B cell (primary cell): ENCODE measurements at regions not wholly inside any gene's neighbourhood (a gene's known extent, or its start where the extent isn't known, plus 50 kb on each side); places are given as distances from the start of the nearest gene placed in this dataset.

ENCODE experiments used
- EZH2 ChIP-seq: IDR thresholded peaks from 2 replicates; pipeline ENCODE4 v1.6.1; 2012; ENCODE audit warnings: borderline replicate concordance, low read depth, mild to moderate bottlenecking, moderate library complexity, low read length; ENCODE audit not compliant: insufficient read depth, poor library complexity, severe bottlenecking
- TF ChIP-seq, protein P1 (sequence below): fragments of 200-600 bp; IDR thresholded peaks from one replicate; pipeline ENCODE4 v1.8.0; 2022; ENCODE audit warnings: antibody characterized with exemption, mild to moderate bottlenecking

DNA sequence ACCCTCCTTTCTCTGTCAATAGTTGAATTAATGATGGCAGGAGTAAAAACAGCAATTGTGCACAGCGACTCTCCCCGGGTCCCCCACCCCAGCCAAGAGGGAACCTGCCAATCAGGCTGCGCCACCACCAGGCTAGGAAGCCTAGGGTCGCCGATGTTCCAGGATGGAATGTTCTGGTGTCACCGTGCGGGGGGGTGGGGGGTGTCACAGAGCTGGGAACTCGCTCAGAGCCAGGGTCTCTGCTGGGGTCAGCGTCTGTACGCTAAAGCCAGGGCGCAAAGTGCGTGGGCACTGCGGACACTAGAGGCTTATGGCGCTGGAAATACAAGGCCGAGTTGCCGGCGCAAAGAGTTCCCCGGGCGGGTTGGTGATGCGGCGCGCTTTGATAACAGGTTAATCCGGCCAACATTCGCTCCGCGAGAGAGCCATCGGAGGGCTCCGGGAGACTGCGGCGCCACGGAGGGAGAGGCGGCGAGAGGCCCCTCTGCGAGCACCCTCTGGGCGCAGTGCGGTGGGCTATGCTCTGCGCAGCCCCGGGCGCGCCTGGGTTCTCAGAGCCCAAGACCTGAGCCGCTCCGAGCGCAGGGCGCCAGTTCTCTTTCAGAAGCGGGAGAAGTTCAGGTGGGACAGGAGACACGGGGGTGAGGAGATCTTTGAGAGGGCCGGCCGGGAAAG, 192.3 kb downstream of the EMX2 start:
- TF ChIP-seq, protein P1, sequence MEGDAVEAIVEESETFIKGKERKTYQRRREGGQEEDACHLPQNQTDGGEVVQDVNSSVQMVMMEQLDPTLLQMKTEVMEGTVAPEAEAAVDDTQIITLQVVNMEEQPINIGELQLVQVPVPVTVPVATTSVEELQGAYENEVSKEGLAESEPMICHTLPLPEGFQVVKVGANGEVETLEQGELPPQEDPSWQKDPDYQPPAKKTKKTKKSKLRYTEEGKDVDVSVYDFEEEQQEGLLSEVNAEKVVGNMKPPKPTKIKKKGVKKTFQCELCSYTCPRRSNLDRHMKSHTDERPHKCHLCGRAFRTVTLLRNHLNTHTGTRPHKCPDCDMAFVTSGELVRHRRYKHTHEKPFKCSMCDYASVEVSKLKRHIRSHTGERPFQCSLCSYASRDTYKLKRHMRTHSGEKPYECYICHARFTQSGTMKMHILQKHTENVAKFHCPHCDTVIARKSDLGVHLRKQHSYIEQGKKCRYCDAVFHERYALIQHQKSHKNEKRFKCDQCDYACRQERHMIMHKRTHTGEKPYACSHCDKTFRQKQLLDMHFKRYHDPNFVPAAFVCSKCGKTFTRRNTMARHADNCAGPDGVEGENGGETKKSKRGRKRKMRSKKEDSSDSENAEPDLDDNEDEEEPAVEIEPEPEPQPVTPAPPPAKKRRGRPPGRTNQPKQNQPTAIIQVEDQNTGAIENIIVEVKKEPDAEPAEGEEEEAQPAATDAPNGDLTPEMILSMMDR: no peak
- no peak for TF ChIP-seq EZH2
